ENCODE measurements at regions not wholly inside any gene's neighbourhood (a gene's known extent, or its start where the extent isn't known, plus 50 kb on each side); places are given as distances from the start of the nearest gene placed in this dataset.

GRCh38 chr16:77553130-77553529 lies 118.3 kb upstream of the ADAMTS18 start:
- H3K4me1 Mint-ChIP-seq: peaks cover 24% of the 10 kb centered on the region
- no peak for TF ChIP-seq EZH2 (IDR thresholded peaks at IDR 0.05)
- no peak for TF ChIP-seq EZH2phosphoT487 (IDR thresholded peaks at IDR 0.05)
- TF ChIP-seq, protein P1, sequence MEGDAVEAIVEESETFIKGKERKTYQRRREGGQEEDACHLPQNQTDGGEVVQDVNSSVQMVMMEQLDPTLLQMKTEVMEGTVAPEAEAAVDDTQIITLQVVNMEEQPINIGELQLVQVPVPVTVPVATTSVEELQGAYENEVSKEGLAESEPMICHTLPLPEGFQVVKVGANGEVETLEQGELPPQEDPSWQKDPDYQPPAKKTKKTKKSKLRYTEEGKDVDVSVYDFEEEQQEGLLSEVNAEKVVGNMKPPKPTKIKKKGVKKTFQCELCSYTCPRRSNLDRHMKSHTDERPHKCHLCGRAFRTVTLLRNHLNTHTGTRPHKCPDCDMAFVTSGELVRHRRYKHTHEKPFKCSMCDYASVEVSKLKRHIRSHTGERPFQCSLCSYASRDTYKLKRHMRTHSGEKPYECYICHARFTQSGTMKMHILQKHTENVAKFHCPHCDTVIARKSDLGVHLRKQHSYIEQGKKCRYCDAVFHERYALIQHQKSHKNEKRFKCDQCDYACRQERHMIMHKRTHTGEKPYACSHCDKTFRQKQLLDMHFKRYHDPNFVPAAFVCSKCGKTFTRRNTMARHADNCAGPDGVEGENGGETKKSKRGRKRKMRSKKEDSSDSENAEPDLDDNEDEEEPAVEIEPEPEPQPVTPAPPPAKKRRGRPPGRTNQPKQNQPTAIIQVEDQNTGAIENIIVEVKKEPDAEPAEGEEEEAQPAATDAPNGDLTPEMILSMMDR (IDR thresholded peaks at IDR 0.05): no peak
- H3K9me3 ChIP-seq (ENCODE audit: low read depth): no peaks in the 10 kb centered on the region
- H2AFZ ChIP-seq (replicated peaks): no peak overlapping the region
- no peak overlapping the region for H3K4me3 Mint-ChIP-seq
- H3K27ac Mint-ChIP-seq: no peak overlapping the region
- H3K9ac ChIP-seq: no peak overlapping the region
- H3K36me3 Mint-ChIP-seq: no peaks in the 10 kb centered on the region
- H3K4me1 ChIP-seq: peaks cover 11% of the 10 kb centered on the region
- no peaks in the 10 kb centered on the region for H3F3A ChIP-seq (ENCODE audit: low read depth)
- no peaks in the 10 kb centered on the region for H4K20me1 ChIP-seq (ENCODE audit: low read depth)
- peaks cover 4% of the 10 kb centered on the region for H3K27me3 Mint-ChIP-seq (ENCODE audit: insufficient read depth, low read depth)
- no peaks in the 10 kb centered on the region for H3K9me3 Mint-ChIP-seq
- H3K27me3 ChIP-seq: no peaks in the 10 kb centered on the region
- H3K4me2 ChIP-seq: no peak overlapping the region
- no peak overlapping the region for H3K4me3 ChIP-seq
- H3K27ac ChIP-seq: no peak overlapping the region
- H3K79me2 ChIP-seq (ENCODE audit: low read depth): no peaks in the 10 kb centered on the region
- no peaks in the 10 kb centered on the region for H3K36me3 ChIP-seq
- DNase-seq (ENCODE audit: low spot score): no peak

- H3K27ac ChIP-seq: no peak overlapping the region
- DNase-seq (ENCODE audit: low spot score): no peak
- H3F3A ChIP-seq (ENCODE audit: low read depth): no peaks in the 10 kb centered on the region
- no peak overlapping the region for H3K4me3 ChIP-seq
- H2AFZ ChIP-seq (replicated peaks): no peak overlapping the region
- peaks cover 11% of the 10 kb centered on the region for H3K4me1 ChIP-seq
- H3K27me3 ChIP-seq: no peaks in the 10 kb centered on the region
- H3K9me3 ChIP-seq (ENCODE audit: low read depth): no peaks in the 10 kb centered on the region
- no peak overlapping the region for H3K9ac ChIP-seq
- no peaks in the 10 kb centered on the region for H3K36me3 ChIP-seq
- H3K79me2 ChIP-seq (ENCODE audit: low read depth): no peaks in the 10 kb centered on the region
- H3K4me1 Mint-ChIP-seq: peaks cover 22% of the 10 kb centered on the region
- H3K4me2 ChIP-seq: no peak overlapping the region
- no peaks in the 10 kb centered on the region for H3K9me3 Mint-ChIP-seq
- no peak overlapping the region for H3K27ac Mint-ChIP-seq
- TF ChIP-seq, protein P1 (IDR thresholded peaks at IDR 0.05): no peak
- TF ChIP-seq EZH2 (IDR thresholded peaks at IDR 0.05): no peak
- no peak for TF ChIP-seq EZH2phosphoT487 (IDR thresholded peaks at IDR 0.05)
- H3K27me3 Mint-ChIP-seq (ENCODE audit: insufficient read depth, low read depth): peaks cover 4% of the 10 kb centered on the region
- H3K36me3 Mint-ChIP-seq: no peaks in the 10 kb centered on the region
- H3K4me3 Mint-ChIP-seq: no peak overlapping the region
- no peaks in the 10 kb centered on the region for H4K20me1 ChIP-seq (ENCODE audit: low read depth)
These were observed 120.3 kb upstream of the ADAMTS18 start for GRCh38 chr16:77555126-77555525.

DNA sequence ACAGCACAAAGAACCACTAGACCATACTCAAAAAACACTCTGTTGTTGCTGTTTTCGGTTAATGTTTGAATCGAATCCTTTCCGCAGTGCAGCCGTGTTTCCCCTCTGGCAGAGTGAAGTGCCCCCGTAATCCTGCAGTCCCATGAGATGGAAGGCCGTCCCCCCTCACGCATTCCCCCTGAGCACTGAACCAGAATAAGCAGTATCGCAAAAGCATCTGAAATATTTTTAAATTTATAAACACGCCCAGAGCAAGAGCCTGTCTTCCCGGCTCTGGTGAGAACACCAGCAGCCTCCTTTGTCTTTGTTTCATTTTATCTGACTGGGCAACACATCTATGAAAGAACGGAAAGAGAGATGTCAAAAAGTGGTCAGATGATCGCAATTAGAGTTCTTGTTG lies 121.0 kb upstream of the ADAMTS18 start:
- no peaks in the 10 kb centered on the region for H3K79me2 ChIP-seq (ENCODE audit: low read depth)
- H3K9me3 Mint-ChIP-seq: no peaks in the 10 kb centered on the region
- H3K27ac ChIP-seq: no peak overlapping the region
- H2AFZ ChIP-seq (replicated peaks): peak overlapping the region; percentile 73
- H3K27ac Mint-ChIP-seq: peak overlapping the region; percentile 61
- DNase-seq (ENCODE audit: low spot score): peak; percentile 16
- peaks cover 11% of the 10 kb centered on the region for H3K4me1 ChIP-seq
- no peak overlapping the region for H3K9ac ChIP-seq
- H3K27me3 ChIP-seq: no peaks in the 10 kb centered on the region
- H3K4me3 ChIP-seq: no peak overlapping the region
- H3F3A ChIP-seq (ENCODE audit: low read depth): no peaks in the 10 kb centered on the region
- peak overlapping the region; percentile 2 for H3K4me3 Mint-ChIP-seq
- H3K36me3 Mint-ChIP-seq: no peaks in the 10 kb centered on the region
- H3K4me2 ChIP-seq: no peak overlapping the region
- H3K36me3 ChIP-seq: no peaks in the 10 kb centered on the region
- peaks cover 22% of the 10 kb centered on the region for H3K4me1 Mint-ChIP-seq
- H3K9me3 ChIP-seq (ENCODE audit: low read depth): no peaks in the 10 kb centered on the region
- H4K20me1 ChIP-seq (ENCODE audit: low read depth): no peaks in the 10 kb centered on the region
- TF ChIP-seq EZH2phosphoT487 (IDR thresholded peaks at IDR 0.05): no peak
- TF ChIP-seq, protein P1 (IDR thresholded peaks at IDR 0.05): no peak
- TF ChIP-seq EZH2 (IDR thresholded peaks at IDR 0.05): no peak
- H3K27me3 Mint-ChIP-seq (ENCODE audit: insufficient read depth, low read depth): peaks cover 4% of the 10 kb centered on the region

Measured in neural progenitor cell (in vitro differentiated cells).